Upper lobe of left lung (tissue), 4 donors: ENCODE measurements at regions not wholly inside any gene's neighbourhood (a gene's known extent, or its start where the extent isn't known, plus 50 kb on each side); places are given as distances from the start of the nearest gene placed in this dataset.

Experiments
- CTCF ChIP-seq, 6 experiments: fragments of 450-650 bp in 4 of 6; fragments of 200-600 bp in 2 of 6; sonication (generic) in 2 of 6; IDR thresholded peaks; one replicate each; pipeline ENCODE4 v1.5.1; 2016 to 2019; ENCODE audit warnings: antibody characterized with exemption in 6 of 6
- EP300 ChIP-seq, 4 donors: sonication (generic); formaldehyde crosslinking; IDR thresholded peaks; one replicate each; pipeline ENCODE4 v1.5.1; 2017; ENCODE audit warnings: antibody characterized with exemption in 4 of 4, control low read depth in 2 of 4
- POLR2AphosphoS5 ChIP-seq, 2 donors: sonication (generic); formaldehyde crosslinking; IDR thresholded peaks; one replicate each; pipeline ENCODE4 v1.5.1; 2017; ENCODE audit warnings: antibody characterized with exemption in 2 of 2

GRCh38 chr5:114265432-114266060 is 96.3 kb upstream of the KCNN2 start:
- TF ChIP-seq CTCF (IDR thresholded peaks at IDR 0.05) (no peak), EP300 (IDR thresholded peaks at IDR 0.05) (no peak), POLR2AphosphoS5 (IDR thresholded peaks at IDR 0.05) (no peak)
